ENCODE measurements at regions not wholly inside any gene's neighbourhood (a gene's known extent, or its start where the extent isn't known, plus 50 kb on each side); places are given as distances from the start of the nearest gene placed in this dataset.

DNA sequence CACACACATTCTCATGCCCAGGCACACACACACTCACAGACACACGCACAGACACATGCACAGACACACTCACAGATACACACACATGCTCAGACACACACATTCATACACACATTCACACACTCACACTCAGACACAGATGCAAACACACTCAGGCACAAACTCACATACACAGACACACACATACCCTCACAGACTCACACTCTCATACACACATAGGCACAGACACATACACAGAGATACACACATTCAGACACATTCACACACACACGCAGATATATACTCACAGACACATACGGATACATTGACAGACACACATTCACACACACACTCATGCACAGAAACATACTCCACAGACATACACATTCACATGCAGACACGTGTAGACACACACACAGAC, 89.6 kb downstream of the RBFOX3 start:
- DNase-seq (ENCODE audit: low read depth), result no peak

DNA sequence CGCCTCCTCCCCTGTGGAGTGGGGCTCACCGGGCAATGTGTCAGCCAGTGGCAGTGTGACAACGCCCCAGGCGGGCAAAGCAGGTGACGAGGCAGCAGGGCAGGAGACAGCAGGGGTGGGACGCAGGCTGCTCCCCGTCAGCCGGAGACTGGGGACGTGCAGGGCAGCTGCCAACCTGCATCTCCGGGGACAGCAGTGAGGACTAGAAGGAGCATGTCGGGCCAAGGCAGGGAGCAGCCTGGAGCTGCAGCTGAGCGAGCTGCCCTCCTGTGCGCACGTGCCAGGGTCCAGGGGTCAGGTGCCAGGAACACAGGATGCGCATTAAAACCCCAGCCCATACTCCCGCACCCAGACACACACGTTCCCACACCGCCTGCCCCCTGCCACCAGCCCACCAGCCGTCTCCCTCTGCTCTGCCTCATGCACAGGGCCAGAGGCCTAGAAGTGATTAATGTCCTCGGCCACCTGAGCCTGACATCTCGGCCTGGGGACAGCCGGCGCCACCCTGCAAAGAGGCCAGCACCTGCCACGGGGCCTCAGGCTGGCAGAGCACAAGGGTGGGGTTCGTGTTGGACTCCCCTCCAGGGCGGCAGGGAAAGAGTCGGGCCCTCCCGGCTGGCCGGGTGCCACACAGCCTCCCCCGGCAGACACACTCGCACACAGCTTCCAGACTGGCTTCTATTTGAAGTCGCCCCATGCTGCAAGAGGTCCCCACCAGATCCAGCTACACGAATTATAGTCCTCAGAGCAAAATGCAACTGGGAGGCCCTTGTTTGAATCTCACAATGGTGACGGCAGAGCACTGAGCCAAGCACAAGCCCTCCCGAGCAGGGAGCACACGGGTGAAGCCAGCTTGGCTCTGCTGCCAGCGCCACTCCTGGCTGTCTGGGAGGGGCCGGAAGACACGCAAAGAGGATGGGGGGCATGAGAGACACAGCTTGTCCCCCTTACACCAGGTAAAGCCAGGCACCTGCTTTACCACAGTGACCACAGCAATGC, 90.4 kb downstream of the RBFOX3 start:
- no peak for DNase-seq (ENCODE audit: low read depth)

DNA sequence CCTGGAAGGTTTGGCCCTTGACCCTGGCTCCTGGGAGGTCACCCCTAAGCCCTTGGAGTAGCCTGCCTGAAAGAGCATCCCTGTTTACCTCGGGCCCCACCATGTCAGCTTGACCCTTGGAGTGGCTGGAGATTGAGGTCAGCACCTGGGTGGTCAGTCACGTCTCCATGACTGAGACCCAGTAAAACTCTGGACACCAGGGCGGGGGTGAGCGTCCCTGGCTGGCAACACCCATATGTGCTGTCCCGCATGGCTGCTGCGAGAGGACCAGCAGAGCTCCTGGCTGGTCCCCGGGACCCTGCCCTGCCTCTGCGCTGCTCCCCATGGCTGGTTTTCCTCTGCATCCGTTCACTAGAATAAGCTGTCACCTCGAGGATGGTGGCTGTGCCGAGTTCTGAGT, 91.2 kb downstream of the RBFOX3 start:
- no peak for DNase-seq (ENCODE audit: low read depth)

DNA sequence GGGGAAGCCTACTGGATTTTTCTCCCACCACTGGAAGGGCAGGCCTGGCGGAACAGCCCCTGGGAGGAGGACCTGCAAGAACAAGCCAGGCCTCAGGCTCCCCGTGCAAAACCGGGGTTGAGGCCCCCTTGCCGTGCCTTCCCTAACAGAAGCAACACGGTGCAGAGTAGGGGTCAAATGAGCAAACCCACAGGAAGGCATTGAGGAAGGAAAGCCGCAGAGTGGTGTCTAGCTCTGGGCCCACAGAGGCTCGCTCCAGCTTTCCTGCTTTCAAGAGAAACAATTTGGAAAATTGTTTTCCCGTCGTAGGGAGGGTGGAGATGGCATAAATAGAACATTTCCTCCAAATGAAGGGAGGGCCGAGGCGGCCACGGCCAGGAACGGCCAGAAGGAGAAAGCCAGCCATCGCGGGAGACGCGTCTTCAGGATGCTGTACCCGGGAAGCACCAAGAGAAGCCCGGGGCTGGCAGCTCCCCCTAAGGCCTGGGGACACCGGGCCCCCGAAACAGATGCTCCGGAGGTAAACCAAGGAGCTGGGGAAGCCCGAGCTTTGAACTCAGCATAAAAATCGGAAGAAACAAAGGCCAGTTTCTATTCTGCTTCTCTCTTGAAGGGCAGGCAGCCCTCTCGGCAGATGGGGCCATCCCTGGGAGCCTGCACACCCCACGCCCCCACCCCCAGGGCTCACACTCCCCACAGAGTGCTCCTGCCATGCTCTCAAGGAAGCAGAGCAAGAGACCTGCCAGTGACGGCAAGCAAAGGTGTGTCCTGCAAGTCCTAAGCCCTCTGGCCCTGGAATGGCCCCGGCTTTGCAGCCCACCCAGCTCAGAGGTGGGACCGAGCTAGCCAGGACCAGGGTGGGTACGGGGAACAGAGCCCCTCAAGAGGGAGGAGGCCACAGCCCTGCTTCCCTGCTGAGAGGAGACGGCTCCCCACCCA, 92.0 kb downstream of the RBFOX3 start:
- DNase-seq (ENCODE audit: low read depth), result no peak

DNA sequence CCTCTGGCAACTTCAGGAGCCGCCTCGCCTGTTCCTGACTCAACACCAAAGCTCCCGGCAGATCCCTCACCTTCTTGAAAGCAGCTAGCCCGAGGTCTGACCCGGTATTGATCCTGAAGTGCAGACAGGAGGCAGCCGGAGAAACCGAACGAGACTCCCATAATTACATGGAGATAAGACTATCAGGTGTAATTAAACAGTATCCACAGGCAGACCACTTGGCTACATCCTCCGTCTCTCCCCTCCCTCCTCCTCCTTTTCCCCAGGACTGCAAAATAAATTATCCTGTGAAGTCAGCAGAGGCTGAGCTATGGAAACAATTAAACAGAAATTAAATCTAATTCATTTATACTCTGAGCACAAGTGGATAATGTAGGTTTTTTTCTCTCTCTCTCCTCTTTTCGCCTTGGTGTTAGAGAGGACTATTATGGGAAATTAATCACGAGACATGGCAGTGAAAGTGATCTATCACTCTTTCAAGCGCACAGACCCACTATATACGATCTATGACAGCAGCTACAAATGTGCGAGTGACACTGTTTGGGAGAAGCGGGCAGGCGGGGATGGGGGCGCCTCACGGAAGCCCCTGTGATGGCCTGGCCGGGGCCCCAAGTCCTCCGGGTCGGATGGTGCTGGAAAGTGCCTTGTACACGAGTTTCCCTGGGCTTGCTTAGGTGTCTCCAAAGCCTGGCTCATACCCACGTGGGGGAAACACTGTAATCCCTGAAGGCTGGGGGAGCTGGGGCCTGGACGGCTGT, 92.8 kb downstream of the RBFOX3 start:
- DNase-seq (ENCODE audit: low read depth), result no peak

DNA sequence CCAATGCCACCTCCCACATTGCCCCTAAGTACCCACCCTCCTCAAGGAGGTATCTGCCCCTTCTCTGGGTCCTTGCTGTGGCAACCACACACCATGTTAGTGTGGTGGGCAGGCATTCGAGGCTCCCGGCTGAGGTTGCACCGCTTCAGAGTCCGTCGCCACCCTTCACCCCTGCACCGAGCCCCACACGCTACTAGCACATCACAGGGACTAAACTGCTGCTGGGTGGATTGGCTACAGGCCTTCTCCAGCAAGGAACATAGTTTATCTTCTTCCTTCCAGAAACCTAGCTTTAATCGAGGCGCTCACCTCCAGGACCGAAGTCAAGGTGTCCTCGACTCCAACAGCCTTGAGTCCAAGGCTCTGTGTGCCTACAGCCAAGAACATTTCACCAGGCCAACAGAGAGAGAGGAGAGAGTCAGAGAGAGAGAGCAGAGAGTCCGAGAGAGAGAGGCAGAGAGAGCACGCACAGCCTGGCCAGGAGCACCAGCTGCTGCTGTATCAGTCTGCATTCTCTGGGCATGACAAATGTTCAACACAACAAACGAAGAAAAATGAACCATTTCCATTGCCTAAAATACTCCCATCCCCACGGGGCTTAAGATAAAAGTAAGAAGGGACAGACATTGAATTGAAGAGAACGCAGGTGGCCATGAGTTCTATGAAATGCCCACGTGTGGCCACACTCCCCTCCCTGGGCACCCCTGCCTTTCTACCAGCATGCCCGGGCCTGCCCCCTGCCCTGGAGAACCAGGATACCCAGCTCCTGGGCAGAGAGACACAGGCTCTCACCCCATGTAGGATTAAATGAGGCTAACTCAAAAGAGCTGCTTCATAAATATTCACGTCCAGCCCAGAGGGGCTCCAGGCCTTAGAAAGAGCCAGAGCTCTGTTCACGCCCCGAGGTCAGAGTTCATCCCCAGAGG, 94.9 kb downstream of the RBFOX3 start:
- DNase-seq (ENCODE audit: low read depth), result no peak

DNA sequence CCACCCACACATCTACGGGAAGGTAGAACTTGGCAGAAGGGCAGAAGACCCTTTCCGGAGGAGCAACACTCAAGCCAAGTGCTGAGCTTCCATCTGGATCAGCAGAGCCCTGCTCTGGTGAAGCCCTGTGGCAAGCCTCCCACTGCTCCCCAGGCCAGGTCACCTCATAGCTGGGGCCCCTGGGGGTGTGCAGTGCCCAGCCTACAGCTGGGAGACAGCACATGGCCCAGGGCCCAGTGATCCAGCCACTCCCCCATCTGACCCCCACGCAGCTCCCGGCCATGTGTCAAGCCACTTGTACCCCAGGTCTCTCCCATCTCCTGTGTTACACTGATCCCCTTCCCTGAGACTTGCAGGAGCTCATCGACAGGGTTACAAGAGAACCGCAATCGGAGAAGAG, 95.7 kb downstream of the RBFOX3 start:
- DNase-seq (ENCODE audit: low read depth), result no peak

DNA sequence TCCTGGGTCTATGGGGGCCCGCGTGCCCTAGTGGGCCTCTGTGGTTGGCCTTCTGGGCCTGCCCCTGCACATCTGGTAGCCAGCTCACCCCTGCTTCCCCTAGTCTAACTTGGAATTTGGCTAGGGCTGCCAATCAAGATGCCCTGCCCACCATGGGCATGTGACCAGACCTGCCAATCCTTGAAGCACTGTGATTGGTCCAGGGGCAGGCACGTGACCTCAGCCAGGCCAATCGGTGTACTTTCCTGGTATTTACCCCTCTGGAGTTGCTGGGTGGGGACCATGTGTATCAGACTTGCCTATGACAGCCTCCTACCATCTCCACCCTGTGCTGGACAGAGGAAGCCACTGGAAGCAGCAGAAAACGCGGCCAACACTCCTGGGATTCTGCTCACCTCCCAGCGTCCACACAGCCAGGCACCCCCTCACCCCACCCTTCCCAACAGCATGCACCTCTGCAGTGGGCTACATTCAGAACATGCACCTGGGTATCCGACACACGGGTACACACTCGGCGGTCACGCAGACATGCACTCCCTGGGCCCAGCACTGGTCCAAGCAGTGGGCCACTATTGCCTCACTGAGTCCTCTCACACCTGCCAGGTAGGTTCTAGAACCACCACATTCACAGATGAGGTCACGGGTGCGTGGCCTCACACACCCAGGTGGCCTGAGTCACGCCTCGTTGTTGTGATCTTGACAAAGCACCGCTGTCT, 96.9 kb downstream of the RBFOX3 start:
- DNase-seq (ENCODE audit: low read depth), result no peak

DNA sequence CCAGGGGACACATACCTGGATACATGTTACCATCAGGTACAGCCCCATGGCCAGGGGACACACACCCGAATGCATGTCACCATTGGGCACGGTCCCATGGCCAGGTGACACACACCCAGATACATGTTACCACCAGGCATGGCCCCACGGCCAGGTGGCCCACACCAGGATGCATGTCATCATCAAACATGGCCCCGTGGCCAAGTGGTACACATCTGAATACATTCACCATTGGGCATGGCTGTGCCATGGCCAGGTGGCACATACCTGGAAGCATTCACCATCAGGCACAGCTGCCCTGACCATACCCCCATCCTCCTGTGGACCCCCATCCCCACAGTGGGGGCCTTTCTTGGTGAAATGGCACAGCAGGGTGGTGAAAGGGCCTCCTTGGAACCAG, 97.6 kb downstream of the RBFOX3 start:
- DNase-seq (ENCODE audit: low read depth), result no peak

DNA sequence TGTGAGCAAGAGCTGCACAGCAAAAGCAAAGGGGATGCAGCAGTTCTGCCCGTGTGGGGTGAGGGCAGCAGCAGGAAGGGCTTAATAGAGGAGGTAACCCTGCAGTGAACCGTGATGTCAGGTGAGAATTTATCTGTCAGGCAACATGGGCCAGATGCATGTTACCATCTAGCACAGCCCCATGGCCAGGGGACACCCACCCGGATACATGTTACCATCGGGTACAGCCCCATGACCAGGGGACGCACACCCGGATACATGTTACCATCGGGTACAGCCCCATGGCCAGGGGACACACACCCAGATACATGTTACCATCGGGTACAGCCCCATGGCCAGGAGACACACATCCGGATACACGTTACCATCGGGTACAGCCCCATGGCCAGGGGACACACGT, 99.4 kb downstream of the RBFOX3 start:
- DNase-seq (ENCODE audit: low read depth), result no peak

DNA sequence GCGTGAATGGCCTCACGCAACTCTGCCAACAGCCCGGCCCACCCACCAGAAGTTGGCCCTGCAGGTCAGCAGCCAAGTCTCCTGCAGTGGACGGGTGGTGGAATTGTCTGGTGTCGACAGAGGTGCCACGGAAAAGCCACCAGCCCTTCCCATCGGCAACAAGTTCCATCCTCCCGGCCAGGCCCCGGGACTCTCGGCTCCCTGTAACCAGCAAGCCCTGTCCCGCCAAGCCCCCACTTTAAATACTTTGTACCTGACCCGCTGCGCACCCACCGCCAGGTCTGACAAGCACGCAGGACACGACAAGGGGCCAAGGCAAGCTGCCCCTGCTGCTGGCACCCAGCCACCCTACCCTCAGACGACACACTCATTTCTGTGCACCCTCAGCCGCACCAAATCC, 100.8 kb downstream of the RBFOX3 start:
- DNase-seq (ENCODE audit: low read depth), result no peak

DNA sequence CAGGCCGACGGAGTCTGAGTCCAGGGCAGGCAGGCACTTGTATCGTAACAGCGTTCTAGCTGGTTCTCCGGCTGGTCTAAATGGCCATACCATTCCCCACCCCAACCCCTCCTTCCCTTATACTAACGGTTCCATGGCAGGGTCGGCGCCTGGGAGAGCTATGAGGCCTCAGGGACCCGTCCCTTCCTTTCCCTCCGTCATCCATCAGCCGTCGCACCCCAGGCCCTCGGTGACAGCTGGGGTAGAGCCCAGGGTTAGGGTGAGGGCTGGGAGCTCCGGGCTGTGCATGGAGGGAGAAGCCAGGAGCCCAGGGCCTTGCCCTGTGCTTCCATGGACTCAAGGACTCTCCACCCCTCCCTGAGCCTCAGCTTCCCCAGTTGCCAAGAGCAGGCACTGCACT, 101.4 kb downstream of the RBFOX3 start:
- no peak for DNase-seq (ENCODE audit: low read depth)

DNA sequence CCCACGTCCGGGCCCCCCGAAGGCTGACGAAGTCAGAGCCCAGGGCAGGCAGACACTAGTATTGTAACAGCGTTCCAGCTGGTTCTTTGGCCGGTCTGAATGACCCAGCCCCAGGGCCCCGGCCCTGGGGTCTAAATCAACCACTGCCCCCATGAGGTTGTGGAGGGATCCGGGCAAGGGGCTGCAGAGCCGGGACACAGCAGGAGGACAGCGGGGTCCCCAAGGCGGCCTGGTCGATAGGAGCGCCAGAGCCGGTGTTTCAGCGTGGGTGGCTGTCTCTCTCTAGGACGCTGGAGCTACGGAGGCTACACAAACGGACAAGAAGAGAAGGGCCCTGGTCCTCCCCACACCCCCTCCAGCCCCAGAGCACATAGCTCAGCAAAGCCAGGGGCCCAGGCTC, 101.8 kb downstream of the RBFOX3 start:
- no peak for DNase-seq (ENCODE audit: low read depth)

DNA sequence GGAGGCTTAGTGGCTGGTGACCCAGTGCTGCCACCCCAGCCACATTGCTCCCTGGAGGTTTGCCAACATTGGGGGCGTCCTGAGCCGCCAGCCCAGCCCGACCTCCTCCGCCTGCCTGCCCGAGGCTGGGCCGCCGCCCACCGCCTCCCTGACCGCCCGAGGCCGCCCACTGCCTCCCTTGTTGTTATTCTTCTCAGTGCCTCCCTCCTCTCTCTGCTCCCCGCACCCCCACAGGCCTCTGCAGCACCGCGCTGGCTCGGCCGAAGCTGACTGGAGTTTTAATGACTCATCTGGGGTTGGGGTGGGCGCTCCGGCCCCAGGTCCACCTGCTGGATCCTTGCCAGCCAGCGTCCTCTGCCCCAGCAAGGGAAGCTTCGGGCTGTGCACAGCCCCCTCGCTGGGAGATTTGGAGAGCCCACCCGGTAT, 102.5 kb downstream of the RBFOX3 start:
- DNase-seq (ENCODE audit: low read depth), result no peak

DNA sequence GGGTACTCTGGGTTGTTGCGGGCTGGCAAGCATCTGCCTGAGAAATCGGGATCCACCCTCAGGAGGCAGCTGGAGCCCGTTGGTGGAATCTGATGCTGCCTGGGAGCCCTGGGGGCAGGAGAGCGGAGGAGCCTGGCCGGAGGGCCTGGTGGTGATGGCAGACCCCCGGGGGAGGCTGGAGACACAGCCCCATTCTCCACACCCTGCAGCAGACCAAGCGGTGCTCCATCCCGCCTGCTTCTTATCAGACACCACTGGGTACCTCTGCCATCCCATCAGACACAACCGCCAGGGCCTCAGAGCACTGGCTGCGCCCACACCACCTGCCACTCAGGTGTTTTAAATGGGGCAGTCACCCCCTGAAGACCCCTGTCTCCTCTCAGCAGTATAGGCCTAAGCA, 103.9 kb downstream of the RBFOX3 start:
- DNase-seq (ENCODE audit: low read depth), result no peak

DNA sequence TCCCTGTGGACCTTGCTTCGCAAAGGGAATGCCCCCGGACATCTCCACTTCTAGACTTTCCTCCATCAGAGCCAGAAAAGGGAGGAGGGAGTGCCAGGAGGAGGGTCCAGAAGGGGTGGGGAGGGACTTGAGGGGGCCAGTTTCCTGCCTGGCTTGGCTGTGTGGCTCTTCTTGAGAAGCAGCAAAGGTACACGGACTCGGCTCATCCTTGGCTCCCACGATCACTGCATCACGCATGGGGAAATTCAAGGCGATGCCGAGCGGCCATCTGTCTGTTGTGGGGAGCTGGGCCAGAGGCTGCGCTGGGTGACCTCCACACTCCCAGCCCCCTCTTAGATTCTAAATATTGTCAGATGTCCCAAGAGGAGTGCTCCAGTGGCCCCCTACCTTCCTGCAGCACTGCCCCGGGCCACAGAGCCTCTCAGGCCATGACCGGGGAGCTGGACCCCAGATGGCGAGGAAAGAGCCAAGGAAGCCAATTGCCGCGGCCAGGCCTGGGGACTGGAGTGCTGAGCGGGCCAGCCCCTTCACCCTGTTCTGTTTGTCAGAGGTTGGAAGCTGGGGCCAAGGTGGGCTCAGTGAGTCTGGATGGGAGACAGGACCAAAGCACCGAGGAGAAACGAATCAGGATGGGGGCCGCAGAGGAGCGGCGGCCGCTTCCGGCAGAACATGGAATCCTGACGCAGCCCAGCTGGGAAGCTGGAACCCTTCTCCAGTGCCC, 104.5 kb downstream of the RBFOX3 start:
- no peak for DNase-seq (ENCODE audit: low read depth)

DNA sequence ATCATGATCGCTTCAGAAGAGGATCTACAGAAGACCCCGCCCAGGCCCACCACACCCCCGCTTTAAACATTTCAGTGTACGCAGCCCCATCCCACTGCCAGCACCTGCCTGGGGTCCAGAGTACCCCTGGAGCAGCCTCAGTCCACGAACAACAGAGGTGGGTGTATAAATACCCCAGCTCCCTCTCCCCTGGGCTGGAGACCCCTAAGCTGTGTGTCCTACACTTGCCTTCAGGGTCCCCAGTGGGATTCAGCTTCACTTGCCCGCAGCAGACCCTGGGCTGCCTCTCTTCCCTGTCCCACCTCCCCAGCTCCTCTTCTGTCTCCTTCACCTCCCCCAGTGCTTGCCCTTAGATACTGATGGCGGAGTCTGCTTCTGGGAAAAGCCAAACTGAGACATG, 105.7 kb downstream of the RBFOX3 start:
- no peak for DNase-seq (ENCODE audit: low read depth)

DNA sequence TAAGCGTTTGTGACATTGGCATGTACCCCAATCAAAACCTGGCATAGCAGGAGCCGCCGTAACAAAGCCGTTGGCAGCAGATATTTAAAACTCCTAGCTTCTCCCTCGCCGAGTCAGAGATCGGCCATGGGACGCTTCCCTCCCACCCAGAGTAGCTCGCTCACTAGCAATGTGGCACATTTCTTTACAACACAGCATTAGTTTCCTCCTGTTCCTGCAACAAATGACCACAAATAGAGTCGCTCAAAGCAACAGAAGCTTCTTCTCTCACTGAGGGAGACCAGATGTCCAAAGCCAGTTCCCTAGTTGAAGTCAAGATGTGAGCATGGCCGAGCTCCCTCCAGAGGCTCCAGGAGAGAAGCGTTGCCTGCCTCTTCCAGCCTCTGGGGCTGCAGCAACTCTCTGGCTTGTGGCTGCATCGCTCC, 106.7 kb downstream of the RBFOX3 start:
- DNase-seq (ENCODE audit: low read depth), result no peak

DNA sequence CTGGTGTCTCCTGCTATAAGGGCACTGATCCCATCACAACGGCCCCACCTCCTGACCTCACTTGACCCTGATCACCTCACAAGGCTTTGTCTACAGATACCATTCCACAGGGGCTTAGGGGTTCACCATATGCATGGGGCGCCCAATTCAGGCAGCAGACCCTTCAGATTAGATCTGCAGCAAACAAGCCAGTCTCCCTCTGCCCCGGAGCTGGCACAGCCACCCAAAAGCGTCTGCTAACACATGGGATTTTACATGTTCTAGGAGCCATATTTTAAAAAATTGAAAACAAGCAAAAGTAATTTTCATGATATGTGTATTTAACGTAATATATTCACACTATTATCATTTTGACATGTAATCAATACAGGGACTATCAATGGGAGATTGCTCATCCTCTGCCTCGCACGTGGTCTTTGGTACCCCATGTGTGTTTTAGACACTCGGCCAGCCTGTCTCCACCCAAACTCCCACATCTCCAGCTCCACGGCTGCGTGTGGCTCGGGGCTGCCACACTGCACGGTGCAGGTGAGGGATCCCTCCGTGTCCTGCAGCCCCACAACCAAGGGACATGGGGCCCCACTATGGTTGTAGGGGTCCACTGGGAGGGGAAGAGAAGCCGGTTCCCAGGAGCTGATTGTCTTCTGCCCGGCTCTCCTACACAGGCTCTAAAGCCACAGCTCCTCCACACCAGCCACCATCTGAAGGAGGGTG, 107.6 kb downstream of the RBFOX3 start:
- no peak for DNase-seq (ENCODE audit: low read depth)
